Loucy (cell line): ENCODE measurements at regions not wholly inside any gene's neighbourhood (a gene's known extent, or its start where the extent isn't known, plus 50 kb on each side); places are given as distances from the start of the nearest gene placed in this dataset.

Experiments used
- CTCF ChIP-seq: fragments of 200-600 bp; sonication (generic); conservative IDR thresholded peaks from 2 replicates; pipeline ENCODE4 v1.5.1; 2014; ENCODE audit warnings: mild to moderate bottlenecking, antibody characterized with exemption, low read length
- EZH2phosphoT487 ChIP-seq: fragments of 200-600 bp; IDR thresholded peaks from 2 replicates; pipeline ENCODE4 v1.6.1; 2018; ENCODE audit warnings: antibody characterized with exemption, mild to moderate bottlenecking, moderate library complexity, borderline replicate concordance

GRCh38 chr20:59412875-59413284 is 112.5 kb downstream of the EDN3 start:
- TF ChIP-seq CTCF: 0 out of 2 replicates have a peak, but pooled peaks have one; percentile 14
- no peak for TF ChIP-seq EZH2phosphoT487
